Activated naive CD8-positive, alpha-beta T cell treated with anti-CD3 and anti-CD28 coated beads, Interleukin-2, amount 50 U/mL, for 24 hours (primary cell): ENCODE measurements at regions not wholly inside any gene's neighbourhood (a gene's known extent, or its start where the extent isn't known, plus 50 kb on each side); places are given as distances from the start of the nearest gene placed in this dataset.

Experiments used
- ATAC-seq: fragments of 150-1000 bp; cut with Tn5 transposase; one replicate; pipeline ENCODE4 v1.10.0; 2021
- DNase-seq: peaks from one replicate; pipeline ENCODE4 v3.0.0; 2021
- H3K27ac Mint-ChIP-seq: one replicate; pipeline ENCODE4 v1.8.0; 2021; ENCODE audit warnings: mild to moderate bottlenecking, mixed read lengths
- H3K27me3 Mint-ChIP-seq: one replicate; pipeline ENCODE4 v1.8.0; 2021; ENCODE audit warnings: mixed read lengths
- H3K36me3 Mint-ChIP-seq: one replicate; pipeline ENCODE4 v1.8.0; 2021; ENCODE audit warnings: low read depth, mixed read lengths
- H3K4me1 Mint-ChIP-seq: one replicate; pipeline ENCODE4 v1.8.0; 2021; ENCODE audit warnings: mixed read lengths
- H3K4me3 Mint-ChIP-seq: one replicate; pipeline ENCODE4 v1.8.0; 2021; ENCODE audit warnings: mild to moderate bottlenecking, moderate library complexity, mixed read lengths
- H3K9me3 Mint-ChIP-seq: one replicate; pipeline ENCODE4 v1.8.0; 2021; ENCODE audit warnings: mixed read lengths

DNA sequence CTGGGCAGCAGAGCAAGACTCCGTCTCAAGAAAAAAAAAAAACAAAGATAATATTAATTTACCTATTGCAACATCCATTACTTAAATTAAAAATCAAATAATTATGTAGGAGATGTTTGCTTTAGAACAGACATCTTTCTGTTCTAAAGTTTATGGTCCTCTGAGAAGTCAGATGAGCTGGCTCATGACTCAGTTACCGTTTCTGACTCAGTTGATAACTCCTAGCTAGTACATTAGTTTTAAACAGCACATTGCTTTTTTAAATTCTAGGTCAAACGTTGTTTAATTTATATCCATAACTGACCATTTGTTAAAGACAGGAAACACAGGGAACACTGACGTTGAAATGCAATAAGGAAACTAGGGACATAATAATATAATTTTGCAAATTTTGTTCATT is 162.7 kb downstream of the ETV1 start:
- no peaks in the 10 kb centered on the region for H3K36me3 Mint-ChIP-seq
- H3K27me3 Mint-ChIP-seq, result no peaks in the 10 kb centered on the region
- H3K9me3 Mint-ChIP-seq, result no peaks in the 10 kb centered on the region
- H3K4me1 Mint-ChIP-seq, result peaks cover 5% of the 10 kb centered on the region
- H3K4me3 Mint-ChIP-seq, result no peak overlapping the region
- no peak overlapping the region for H3K27ac Mint-ChIP-seq
- no peak for DNase-seq
- no peak for ATAC-seq

DNA sequence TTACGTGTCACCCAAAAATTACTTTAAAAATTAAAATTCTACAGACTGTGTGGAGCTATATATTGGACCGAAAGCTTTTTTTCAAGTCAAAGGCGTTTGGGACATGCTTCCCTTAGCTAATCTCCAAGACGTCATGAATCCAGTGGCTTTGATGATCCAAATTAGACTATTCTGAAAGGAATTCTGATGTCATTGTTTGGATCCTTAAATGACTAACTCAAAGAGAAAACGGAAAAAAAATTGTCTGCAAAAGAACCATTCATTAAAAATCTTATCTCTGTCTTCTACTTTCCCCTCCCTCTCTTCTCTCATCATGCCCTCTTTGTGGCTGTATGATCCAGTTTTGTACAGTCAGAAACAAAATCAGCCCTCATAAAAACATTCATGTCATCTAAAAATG is 161.8 kb downstream of the ETV1 start:
- no peak for DNase-seq
- H3K4me1 Mint-ChIP-seq, result peaks cover 5% of the 10 kb centered on the region
- no peaks in the 10 kb centered on the region for H3K27me3 Mint-ChIP-seq
- no peaks in the 10 kb centered on the region for H3K36me3 Mint-ChIP-seq
- no peaks in the 10 kb centered on the region for H3K9me3 Mint-ChIP-seq
- H3K4me3 Mint-ChIP-seq, result no peak overlapping the region
- no peak for ATAC-seq
- H3K27ac Mint-ChIP-seq, result no peak overlapping the region

DNA sequence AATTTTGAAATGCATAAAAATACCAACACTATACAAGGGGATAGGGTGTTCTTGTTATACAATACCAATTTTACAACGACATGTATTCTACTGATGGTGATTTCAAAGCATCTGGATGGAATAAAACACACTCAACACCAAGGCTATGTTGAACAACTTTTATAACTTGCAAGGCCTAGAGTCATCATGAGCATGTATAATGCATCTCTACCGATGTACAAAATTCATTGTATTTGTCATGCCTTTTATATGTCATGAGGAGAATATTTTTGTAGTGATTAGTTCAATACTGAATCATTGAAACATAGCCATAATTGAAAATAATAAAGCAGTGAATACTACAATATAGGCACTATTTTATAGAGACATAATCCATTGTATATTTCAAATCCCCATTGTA is 160.2 kb downstream of the ETV1 start:
- Mint-ChIP-seq H3K4me3 (no peak overlapping the region), H3K9me3 (no peaks in the 10 kb centered on the region), H3K4me1 (peaks cover 5% of the 10 kb centered on the region), H3K27me3 (no peaks in the 10 kb centered on the region), H3K36me3 (no peaks in the 10 kb centered on the region), H3K27ac (no peak overlapping the region)
- ATAC-seq (no peak), DNase-seq (no peak)

DNA sequence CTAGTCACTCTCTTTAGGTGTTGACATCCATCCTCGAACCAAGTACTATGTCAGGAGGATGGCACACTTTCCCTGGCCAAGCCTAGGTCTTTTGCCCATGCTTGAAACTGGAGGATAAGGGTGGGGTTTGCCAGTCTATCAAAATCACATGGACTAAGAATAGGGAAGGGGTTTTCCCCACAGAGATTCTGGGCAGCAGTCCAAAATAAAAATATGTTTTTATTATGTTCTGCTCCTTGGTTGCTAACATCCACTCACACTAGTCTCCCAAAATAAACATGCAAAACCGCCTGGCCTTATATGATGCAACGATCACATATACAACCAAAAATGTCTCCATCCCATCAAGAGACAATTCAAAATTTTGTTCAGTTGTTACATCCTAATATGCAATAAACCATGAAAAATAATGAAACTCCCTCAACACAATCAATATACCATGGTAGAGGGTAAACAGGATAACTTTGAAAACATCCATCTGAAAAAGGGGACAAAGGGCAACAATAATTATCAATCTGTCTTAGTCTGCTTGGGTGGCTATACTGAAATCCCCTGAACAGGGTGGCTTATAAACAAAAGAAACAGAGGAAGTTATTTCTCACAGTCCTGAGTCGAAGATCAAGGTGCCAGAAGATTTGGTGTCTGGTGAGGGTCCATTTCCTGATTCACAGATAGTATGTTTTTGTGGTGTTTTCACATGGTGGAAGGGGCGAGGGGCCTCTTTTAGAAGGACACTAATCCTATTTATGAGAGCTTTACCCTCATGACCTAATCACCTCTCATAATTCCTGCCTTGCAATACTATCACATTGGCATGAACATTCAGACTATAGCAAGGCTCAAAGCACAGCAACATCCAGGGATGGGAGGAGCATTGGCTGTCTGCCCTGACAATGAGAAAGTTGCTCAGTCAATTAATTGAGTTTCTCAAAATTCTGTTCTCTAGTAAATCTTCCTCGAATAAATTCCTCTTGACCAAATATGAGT is 159.3 kb downstream of the ETV1 start:
- Mint-ChIP-seq H3K27me3 (no peaks in the 10 kb centered on the region), H3K36me3 (no peaks in the 10 kb centered on the region), H3K27ac (no peak overlapping the region), H3K9me3 (no peaks in the 10 kb centered on the region), H3K4me1 (peaks cover 5% of the 10 kb centered on the region), H3K4me3 (no peak overlapping the region)
- ATAC-seq, result no peak
- DNase-seq, result no peak

DNA sequence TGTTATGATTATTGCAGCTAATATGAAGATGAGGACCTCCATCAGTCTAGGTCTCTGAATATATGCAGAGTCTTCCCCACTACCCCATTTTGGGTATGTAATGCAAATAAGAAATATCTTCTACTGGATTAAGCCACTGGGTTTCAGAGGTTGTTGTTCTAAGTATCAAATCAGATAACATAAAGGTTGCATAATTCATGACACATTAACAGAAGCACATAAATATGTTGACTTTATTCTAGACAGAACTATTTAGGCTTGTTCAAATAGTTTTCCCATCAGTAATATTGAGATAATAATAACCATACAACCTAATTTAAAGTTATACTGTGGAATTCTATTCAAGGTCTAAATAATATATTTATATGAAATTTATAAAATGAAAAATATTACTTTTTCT is 157.1 kb downstream of the ETV1 start:
- H3K36me3 Mint-ChIP-seq, result no peaks in the 10 kb centered on the region
- ATAC-seq, result no peak
- H3K27ac Mint-ChIP-seq, result no peak overlapping the region
- H3K4me1 Mint-ChIP-seq, result peaks cover 5% of the 10 kb centered on the region
- no peaks in the 10 kb centered on the region for H3K9me3 Mint-ChIP-seq
- no peaks in the 10 kb centered on the region for H3K27me3 Mint-ChIP-seq
- no peak overlapping the region for H3K4me3 Mint-ChIP-seq
- no peak for DNase-seq

DNA sequence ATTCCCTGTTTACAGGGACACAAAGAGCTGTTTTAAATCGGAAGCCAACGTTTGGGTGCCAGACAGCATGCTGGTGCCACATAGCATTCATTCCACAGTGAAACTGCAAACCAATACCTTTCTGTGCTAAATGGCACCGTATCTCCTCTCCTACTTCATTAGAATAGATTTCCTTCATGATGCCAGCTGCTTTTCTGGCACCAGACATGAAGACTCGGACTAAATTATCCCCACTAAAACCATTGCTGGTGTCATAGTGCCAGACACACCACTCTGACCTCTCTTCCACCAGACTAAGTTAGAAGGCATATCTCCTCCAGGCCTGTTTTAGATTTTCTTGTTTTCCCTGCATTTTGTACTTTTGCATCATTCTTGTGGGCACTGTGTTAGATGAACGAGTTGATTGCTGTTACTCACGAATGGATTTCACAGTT is 155.1 kb downstream of the ETV1 start:
- no peaks in the 10 kb centered on the region for H3K36me3 Mint-ChIP-seq
- no peaks in the 10 kb centered on the region for H3K9me3 Mint-ChIP-seq
- DNase-seq, result no peak
- peaks cover 5% of the 10 kb centered on the region for H3K4me1 Mint-ChIP-seq
- H3K4me3 Mint-ChIP-seq, result no peak overlapping the region
- H3K27ac Mint-ChIP-seq, result no peak overlapping the region
- no peak for ATAC-seq
- no peaks in the 10 kb centered on the region for H3K27me3 Mint-ChIP-seq

DNA sequence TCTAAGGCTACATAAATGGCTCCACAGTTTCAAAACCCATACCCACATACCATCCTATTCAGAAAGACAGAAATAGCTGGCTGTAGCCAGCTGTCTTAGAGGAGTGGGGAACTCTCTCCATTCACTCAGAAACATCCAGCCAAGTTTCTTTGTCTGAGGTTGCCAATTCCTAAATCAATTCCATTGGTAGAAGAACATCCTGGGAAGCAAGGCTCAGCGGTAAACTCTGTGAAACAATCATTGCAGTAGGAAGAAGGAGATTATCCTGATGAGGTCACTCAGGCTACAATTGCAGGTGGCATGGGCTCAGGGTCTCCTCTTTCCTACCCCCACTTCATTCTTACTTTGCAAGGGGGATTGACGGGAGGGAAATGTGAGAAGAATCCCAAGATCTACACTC is 154.0 kb downstream of the ETV1 start:
- Mint-ChIP-seq H3K27ac (no peak overlapping the region), H3K9me3 (no peaks in the 10 kb centered on the region), H3K4me1 (peaks cover under 1% of the 10 kb centered on the region), H3K36me3 (no peaks in the 10 kb centered on the region), H3K27me3 (no peaks in the 10 kb centered on the region), H3K4me3 (no peak overlapping the region)
- no peak for DNase-seq
- ATAC-seq, result no peak

DNA sequence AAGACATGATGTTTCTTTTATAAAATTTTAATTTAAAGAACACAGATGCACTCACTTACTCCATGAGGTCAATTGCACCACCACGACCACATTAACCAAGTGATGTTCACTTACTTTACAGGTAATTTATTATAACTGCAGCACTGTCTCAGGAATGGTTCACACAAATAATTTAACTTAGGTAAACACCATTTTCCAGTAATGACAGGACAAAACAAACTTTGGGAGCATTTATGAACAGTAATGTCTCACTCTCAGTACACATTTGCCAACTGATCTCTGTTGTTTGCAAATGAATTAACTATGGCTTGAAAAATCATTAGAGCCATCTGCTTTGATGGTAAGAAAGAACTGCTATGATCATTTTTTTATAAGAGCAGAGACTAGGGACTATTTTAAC is 150.4 kb downstream of the ETV1 start:
- no peaks in the 10 kb centered on the region for H3K36me3 Mint-ChIP-seq
- DNase-seq (no peak), ATAC-seq (no peak)
- no peak overlapping the region for H3K4me3 Mint-ChIP-seq
- no peak overlapping the region for H3K27ac Mint-ChIP-seq
- H3K4me1 Mint-ChIP-seq, result no peaks in the 10 kb centered on the region
- no peaks in the 10 kb centered on the region for H3K27me3 Mint-ChIP-seq
- no peaks in the 10 kb centered on the region for H3K9me3 Mint-ChIP-seq
